Neural cell (in vitro differentiated cells): ENCODE measurements at regions not wholly inside any gene's neighbourhood (a gene's known extent, or its start where the extent isn't known, plus 50 kb on each side); places are given as distances from the start of the nearest gene placed in this dataset.

Source experiments
- H2AFZ ChIP-seq: fragments of 200-600, 300-800 bp; sonication (generic), shearing (Covaris generic); 2 replicates; pipeline ENCODE4 v1.6.0; 2014; ENCODE audit warnings: low read depth, mild to moderate bottlenecking, antibody characterized with exemption, low read length, moderate library complexity
- H3F3A ChIP-seq: fragments of 200-600 bp; shearing (Covaris generic); 2 replicates; pipeline ENCODE4 v1.6.1; 2016; ENCODE audit warnings: mild to moderate bottlenecking, moderate library complexity, mixed read lengths, antibody characterized with exemption, low read length; ENCODE audit not compliant: insufficient read depth, poor library complexity, severe bottlenecking
- H3K27ac ChIP-seq: fragments of 200-600, 300-800 bp; sonication (generic), shearing (Covaris generic); 2 replicates; pipeline ENCODE4 v1.5.1; 2014; ENCODE audit warnings: mild to moderate bottlenecking, low read length, moderate library complexity
- H3K27me3 ChIP-seq: fragments of 300-800, 200-600 bp; sonication (generic), shearing (Covaris generic); 2 replicates; pipeline ENCODE4 v1.6.0; 2014; ENCODE audit warnings: mild to moderate bottlenecking, low read depth, low read length, moderate library complexity; ENCODE audit not compliant: insufficient read depth
- H3K36me3 ChIP-seq: fragments of 300-800, 200-600 bp; sonication (generic), shearing (Covaris generic); 2 replicates; pipeline ENCODE4 v1.5.1; 2014; ENCODE audit warnings: mild to moderate bottlenecking, antibody characterized with exemption, low read length, moderate library complexity; ENCODE audit not compliant: insufficient read depth
- H3K4me2 ChIP-seq: fragments of 300-800, 200-600 bp; sonication (generic), shearing (Covaris generic); 2 replicates; pipeline ENCODE4 v1.6.0; 2014; ENCODE audit warnings: mild to moderate bottlenecking, low read length
- H3K4me3 ChIP-seq: fragments of 300-800, 200-600 bp; sonication (generic), shearing (Covaris generic); 2 replicates; pipeline ENCODE4 v1.5.1; 2014; ENCODE audit warnings: mild to moderate bottlenecking, low read length, moderate library complexity
- H3K79me2 ChIP-seq: fragments of 200-600 bp; shearing (Covaris generic); replicated peaks from 2 replicates; pipeline ENCODE4 v1.6.0; 2014; ENCODE audit warnings: mild to moderate bottlenecking, low read length, moderate library complexity; ENCODE audit not compliant: insufficient read depth
- H3K9ac ChIP-seq: fragments of 300-800, 200-600 bp; sonication (generic), shearing (Covaris generic); 2 replicates; pipeline ENCODE4 v1.6.1; 2016; ENCODE audit warnings: mild to moderate bottlenecking, low read length, mixed read lengths
- H3K9me2 ChIP-seq: fragments of 200-600 bp; shearing (Covaris generic); 2 replicates; pipeline ENCODE4 v1.6.1; 2016; ENCODE audit warnings: mild to moderate bottlenecking, low read length, mixed read lengths; ENCODE audit not compliant: insufficient read depth
- H3K9me3 ChIP-seq: fragments of 200-600, 300-800 bp; sonication (generic), shearing (Covaris generic); 2 replicates; pipeline ENCODE4 v1.6.1; 2016; ENCODE audit warnings: mild to moderate bottlenecking, mixed run types, low read length, moderate library complexity, mixed read lengths
- H4K20me1 ChIP-seq: fragments of 200-600 bp; shearing (Covaris generic); 2 replicates; pipeline ENCODE4 v1.6.1; 2016; ENCODE audit warnings: mild to moderate bottlenecking, mixed run types; ENCODE audit not compliant: insufficient read depth
- CTCF ChIP-seq: fragments of 450-650 bp; IDR thresholded peaks from 2 replicates; pipeline ENCODE4 v1.5.1; 2014; ENCODE audit warnings: antibody characterized with exemption, mild to moderate bottlenecking, moderate library complexity; ENCODE audit not compliant: poor library complexity, severe bottlenecking
- EP300 ChIP-seq: fragments of 450-650 bp; conservative IDR thresholded peaks from 2 replicates; pipeline ENCODE4 v1.6.1; 2014; ENCODE audit warnings: antibody characterized with exemption, mild to moderate bottlenecking, moderate library complexity; ENCODE audit not compliant: poor library complexity, severe bottlenecking
- EZH2 ChIP-seq: fragments of 200-600, 300-800 bp; shearing (Covaris generic), sonication (generic); IDR thresholded peaks from 2 replicates; pipeline ENCODE4 v1.6.1; 2014; ENCODE audit warnings: antibody characterized with exemption, low read length, borderline replicate concordance, mild to moderate bottlenecking; ENCODE audit not compliant: insufficient read depth, poor library complexity, severe bottlenecking
- MXI1 ChIP-seq: fragments of 450-650 bp; conservative IDR thresholded peaks from 2 replicates; pipeline ENCODE4 v1.6.1; 2014; ENCODE audit warnings: antibody characterized with exemption, mild to moderate bottlenecking; ENCODE audit not compliant: poor library complexity, severe bottlenecking
- POLR2AphosphoS5 ChIP-seq: IDR thresholded peaks from 2 replicates; pipeline ENCODE4 v1.6.1; 2012
- RAD21 ChIP-seq: fragments of 450-650 bp; conservative IDR thresholded peaks from 2 replicates; pipeline ENCODE4 v1.6.1; 2014; ENCODE audit warnings: antibody characterized with exemption, mild to moderate bottlenecking, moderate library complexity
- REST ChIP-seq: IDR thresholded peaks from 2 replicates; pipeline ENCODE4 v1.6.1; 2012; ENCODE audit warnings: borderline replicate concordance
- SMC3 ChIP-seq: fragments of 450-650 bp; conservative IDR thresholded peaks from 2 replicates; pipeline ENCODE4 v1.6.1; 2014; ENCODE audit warnings: antibody characterized with exemption, mild to moderate bottlenecking, moderate library complexity; ENCODE audit not compliant: poor library complexity
- TAF1 ChIP-seq: IDR thresholded peaks from 2 replicates; pipeline ENCODE4 v1.6.1; 2012; ENCODE audit warnings: low read depth

- no peaks in the 10 kb centered on the region for H3K27me3 ChIP-seq
- H3K79me2 ChIP-seq: no peaks in the 10 kb centered on the region
- TF ChIP-seq EP300: no peak
- TF ChIP-seq RAD21: no peak
- no peak for TF ChIP-seq MXI1
- H3K9me2 ChIP-seq: no peaks in the 10 kb centered on the region
- no peak overlapping the region for H3K27ac ChIP-seq
- no peaks in the 10 kb centered on the region for H3F3A ChIP-seq
- H3K4me3 ChIP-seq: no peak overlapping the region
- no peaks in the 10 kb centered on the region for H3K9me3 ChIP-seq
- H3K36me3 ChIP-seq: no peaks in the 10 kb centered on the region
- H2AFZ ChIP-seq: no peak overlapping the region
- no peak overlapping the region for H3K4me2 ChIP-seq
- no peak overlapping the region for H3K9ac ChIP-seq
- no peaks in the 10 kb centered on the region for H4K20me1 ChIP-seq
Observed at GRCh38 chr2:186052930-186053329, 314.3 kb downstream of the FSIP2 start.

- H3K4me2 ChIP-seq: no peak overlapping the region
- H2AFZ ChIP-seq: no peak overlapping the region
- no peak overlapping the region for H3K27ac ChIP-seq
- no peak overlapping the region for H3K9ac ChIP-seq
- no peak overlapping the region for H3K4me3 ChIP-seq
- TF ChIP-seq EP300: no peak
- no peak for TF ChIP-seq EZH2
- no peak for TF ChIP-seq POLR2AphosphoS5
- TF ChIP-seq SMC3: no peak
- no peak for TF ChIP-seq CTCF
- TF ChIP-seq RAD21: no peak
- TF ChIP-seq REST: no peak
- no peak for TF ChIP-seq MXI1
- TF ChIP-seq TAF1: no peak
- no peaks in the 10 kb centered on the region for H3K27me3 ChIP-seq
- no peaks in the 10 kb centered on the region for H3F3A ChIP-seq
- H3K9me3 ChIP-seq: no peaks in the 10 kb centered on the region
- H3K36me3 ChIP-seq: no peaks in the 10 kb centered on the region
- H3K79me2 ChIP-seq: no peaks in the 10 kb centered on the region
- no peaks in the 10 kb centered on the region for H3K9me2 ChIP-seq
- H4K20me1 ChIP-seq: no peaks in the 10 kb centered on the region
Observed at GRCh38 chr2:186058614-186059013, 320.0 kb downstream of the FSIP2 start.

GRCh38 chr2:186059096-186059495 is 320.5 kb downstream of the FSIP2 start:
- no peak overlapping the region for H3K9ac ChIP-seq
- no peaks in the 10 kb centered on the region for H3K9me3 ChIP-seq
- no peak overlapping the region for H3K4me3 ChIP-seq
- H3K36me3 ChIP-seq: no peaks in the 10 kb centered on the region
- H3K79me2 ChIP-seq: no peaks in the 10 kb centered on the region
- H3F3A ChIP-seq: no peaks in the 10 kb centered on the region
- H3K27ac ChIP-seq: no peak overlapping the region
- H3K9me2 ChIP-seq: no peaks in the 10 kb centered on the region
- H3K4me2 ChIP-seq: no peak overlapping the region
- no peaks in the 10 kb centered on the region for H4K20me1 ChIP-seq
- no peaks in the 10 kb centered on the region for H3K27me3 ChIP-seq
- H2AFZ ChIP-seq: no peak overlapping the region
- TF ChIP-seq TAF1 (no peak), SMC3 (no peak), CTCF (no peak), EZH2 (no peak), MXI1 (no peak), POLR2AphosphoS5 (no peak)
